H9 (cell line): ENCODE measurements at regions not wholly inside any gene's neighbourhood (a gene's known extent, or its start where the extent isn't known, plus 50 kb on each side); places are given as distances from the start of the nearest gene placed in this dataset.

Experiments
- DNase-seq: peaks from one replicate; pipeline ENCODE4 v3.0.0-alpha.2; 2017
- H2AFZ ChIP-seq: one replicate; pipeline ENCODE4 v1.6.1; 2013; ENCODE audit warnings: mild to moderate bottlenecking, low read length, control low read depth, moderate library complexity
- H2AK5ac ChIP-seq: 2 replicates; pipeline ENCODE4 v1.6.1; 2013; ENCODE audit warnings: low read length, control low read depth, mixed read lengths; ENCODE audit not compliant: insufficient read length
- H2BK120ac ChIP-seq: one replicate; pipeline ENCODE4 v1.6.1; 2013; ENCODE audit warnings: low read depth, mild to moderate bottlenecking, low read length, control low read depth, inconsistent platforms; ENCODE audit not compliant: poor library complexity, severe bottlenecking
- H2BK12ac ChIP-seq: 2 replicates; pipeline ENCODE4 v1.6.1; 2013; ENCODE audit warnings: low read length, control low read depth, mixed read lengths, low read depth; ENCODE audit not compliant: insufficient read length
- H2BK15ac ChIP-seq: 2 replicates; pipeline ENCODE4 v1.6.1; 2013; ENCODE audit warnings: low read depth, low read length, control low read depth
- H2BK20ac ChIP-seq: one replicate; pipeline ENCODE4 v1.6.1; 2013; ENCODE audit warnings: low read depth, mild to moderate bottlenecking, low read length, control low read depth, inconsistent platforms; ENCODE audit not compliant: poor library complexity, severe bottlenecking
- H2BK5ac ChIP-seq: 2 replicates; pipeline ENCODE4 v1.6.1; 2013; ENCODE audit warnings: low read length, control low read depth, mixed read lengths; ENCODE audit not compliant: insufficient read length
- H3K14ac ChIP-seq: 2 replicates; pipeline ENCODE4 v1.6.1; 2013; ENCODE audit warnings: low read length, control low read depth; ENCODE audit not compliant: insufficient read depth
- H3K18ac ChIP-seq: 2 replicates; pipeline ENCODE4 v1.6.1; 2013; ENCODE audit warnings: low read depth, mild to moderate bottlenecking, mixed read lengths, low read length, control low read depth; ENCODE audit not compliant: insufficient read length
- H3K23ac ChIP-seq: 2 replicates; pipeline ENCODE4 v1.6.1; 2013; ENCODE audit warnings: low read length, control low read depth, mixed read lengths, low read depth; ENCODE audit not compliant: insufficient read length
- H3K23me2 ChIP-seq: 2 replicates; pipeline ENCODE4 v1.6.1; 2013; ENCODE audit warnings: low read depth, mild to moderate bottlenecking, mixed read lengths, low read length, control low read depth; ENCODE audit not compliant: insufficient read length, poor library complexity, severe bottlenecking
- H3K27ac ChIP-seq: 2 replicates; pipeline ENCODE4 v1.5.1; 2013; ENCODE audit warnings: low read length, control low read depth, mixed read lengths, low read depth; ENCODE audit not compliant: insufficient read length
- H3K27me3 ChIP-seq: 2 replicates; pipeline ENCODE4 v1.6.1; 2013; ENCODE audit warnings: low read length, control low read depth, inconsistent platforms; ENCODE audit not compliant: insufficient read depth
- H3K4ac ChIP-seq: 2 replicates; pipeline ENCODE4 v1.6.1; 2013; ENCODE audit warnings: low read depth, mild to moderate bottlenecking, control low read depth, inconsistent platforms, low read length, moderate library complexity
- H3K4me1 ChIP-seq: 2 replicates; pipeline ENCODE4 v1.6.1; 2013; ENCODE audit warnings: low read length, control low read depth, inconsistent platforms; ENCODE audit not compliant: insufficient read depth
- H3K4me2 ChIP-seq: 2 replicates; pipeline ENCODE4 v1.6.1; 2013; ENCODE audit warnings: low read length, control low read depth, mixed read lengths; ENCODE audit not compliant: insufficient read length, insufficient read depth
- H3K56ac ChIP-seq: 2 replicates; pipeline ENCODE4 v1.6.1; 2013; ENCODE audit warnings: low read depth, mild to moderate bottlenecking, mixed read lengths, low read length, control low read depth; ENCODE audit not compliant: insufficient read length
- H3K79me1 ChIP-seq: 2 replicates; pipeline ENCODE4 v1.6.1; 2013; ENCODE audit warnings: low read depth, mild to moderate bottlenecking, moderate library complexity, low read length, control low read depth, inconsistent platforms; ENCODE audit not compliant: insufficient read depth, poor library complexity, severe bottlenecking
- H3K79me2 ChIP-seq: 2 replicates; pipeline ENCODE4 v1.6.1; 2013; ENCODE audit warnings: low read length, control low read depth, inconsistent platforms; ENCODE audit not compliant: insufficient read depth
- H3K9ac ChIP-seq: 2 replicates; pipeline ENCODE4 v1.6.1; 2013; ENCODE audit warnings: low read length, control low read depth, mixed read lengths; ENCODE audit not compliant: insufficient read length; ENCODE audit errors: extremely low read depth
- H3K9me3 ChIP-seq: one replicate; pipeline ENCODE4 v1.6.1; 2013; ENCODE audit warnings: low read depth, low read length, inconsistent platforms; ENCODE audit not compliant: control insufficient read depth
- H3T11ph ChIP-seq: one replicate; pipeline ENCODE4 v1.6.1; 2013; ENCODE audit warnings: mild to moderate bottlenecking, low read length, control low read depth, inconsistent platforms
- H4K20me1 ChIP-seq: one replicate; pipeline ENCODE4 v1.6.1; 2013; ENCODE audit not compliant: control insufficient read depth, insufficient read length, insufficient read depth
- H4K5ac ChIP-seq: 2 replicates; pipeline ENCODE4 v1.6.1; 2013; ENCODE audit warnings: low read depth, mild to moderate bottlenecking, mixed read lengths, low read length, control low read depth; ENCODE audit not compliant: insufficient read length
- H4K8ac ChIP-seq: replicated peaks from 2 replicates; pipeline ENCODE4 v1.6.1; 2013; ENCODE audit warnings: low read length, control low read depth, mixed read lengths, low read depth; ENCODE audit not compliant: insufficient read length
- H4K91ac ChIP-seq: 2 replicates; pipeline ENCODE4 v1.6.1; 2013; ENCODE audit warnings: low read depth, mild to moderate bottlenecking, moderate library complexity, mixed read lengths, low read length, control low read depth; ENCODE audit not compliant: insufficient read length
- H3K27ac Mint-ChIP-seq, 3 experiments: 2 replicates in 2 of 3; 3 replicates in 1 of 3; pipeline ENCODE4 v1.8.0; 2020 to 2021; ENCODE audit warnings: mixed read lengths in 3 of 3, mild to moderate bottlenecking in 1 of 3, moderate library complexity in 1 of 3
- H3K27me3 Mint-ChIP-seq: 2 replicates; pipeline ENCODE4 v1.8.0; 2021; ENCODE audit warnings: low read depth, mild to moderate bottlenecking, moderate library complexity, mixed read lengths
- H3K36me3 Mint-ChIP-seq, 3 experiments: 2 replicates in 2 of 3; 3 replicates in 1 of 3; pipeline ENCODE4 v1.8.0; 2020 to 2021; ENCODE audit warnings: low read depth in 3 of 3, mixed read lengths in 3 of 3; ENCODE audit not compliant: insufficient read depth in 1 of 3
- H3K4me1 Mint-ChIP-seq, 2 experiments: 2 replicates each; pipeline ENCODE4 v1.8.0; 2020; ENCODE audit warnings: mixed read lengths in 2 of 2
- H3K4me3 Mint-ChIP-seq, 2 experiments: 2 replicates in 1 of 2; 3 replicates in 1 of 2; pipeline ENCODE4 v1.8.0; 2020 to 2021; ENCODE audit warnings: mild to moderate bottlenecking in 2 of 2, mixed read lengths in 2 of 2, moderate library complexity in 1 of 2
- H3K9me3 Mint-ChIP-seq, 2 experiments: 2 replicates in 1 of 2; 3 replicates in 1 of 2; pipeline ENCODE4 v1.8.0; 2020; ENCODE audit warnings: mild to moderate bottlenecking in 2 of 2, mixed read lengths in 2 of 2, moderate library complexity in 1 of 2
- WGBS: extraction: QIAGEN DNeasy Blood & Tissue Kit; methylation state at CpG from one replicate; pipeline ENCODE4 v1.1.7; 2013; ENCODE audit warnings: missing lambda C conversion rate, low lambda C conversion rate, mixed read lengths; ENCODE audit not compliant: insufficient read length; ENCODE audit errors: extremely low coverage; 5-methylcytosine and 5-hydroxymethylcytosine counted together
- TF ChIP-seq, protein P1 (sequence below): fragments of 200-600 bp; sonication (generic); conservative IDR thresholded peaks from 3 replicates; pipeline ENCODE4 v1.8.0; 2021; ENCODE audit warnings: antibody characterized with exemption, mild to moderate bottlenecking

DNA sequence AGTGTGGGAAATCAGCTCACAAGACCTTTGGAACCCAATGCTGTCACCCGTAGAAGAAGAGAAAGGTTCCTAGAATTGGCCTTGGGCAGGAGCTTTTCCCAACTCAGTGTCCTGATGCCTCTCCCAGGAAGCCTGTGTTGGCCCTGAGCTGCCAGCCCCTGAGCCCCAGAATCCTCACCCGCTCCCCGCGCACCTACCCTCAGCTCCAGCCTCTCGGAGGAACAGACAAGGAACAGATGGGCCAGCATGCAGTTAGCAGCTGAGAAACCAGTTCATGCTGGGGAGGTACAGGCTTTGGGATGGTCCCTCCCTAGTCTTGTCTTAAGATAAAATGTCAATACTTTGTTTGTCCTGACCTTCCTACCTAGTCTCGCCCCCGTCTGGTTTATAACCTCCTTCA is 121.9 kb upstream of the CDH4 start:
- H3K18ac ChIP-seq, result no peak overlapping the region

More for the DNA sequence above, 121.9 kb upstream of the CDH4 start:
- H3K27me3 Mint-ChIP-seq, result peaks cover 74% of the 10 kb centered on the region
- Histone ChIP-seq H3K23ac (no peak overlapping the region), H2AK5ac (no peak overlapping the region), H3K27me3 (peaks cover 3% of the 10 kb centered on the region; the same call in 1 of the 2 replicates), H3K4me2 (no peak overlapping the region), H2BK5ac (no peak overlapping the region), H2BK20ac (no peak overlapping the region), H3K79me1 (no peaks in the 10 kb centered on the region), H3K14ac (no peak overlapping the region), H3K4ac (no peak overlapping the region), H2BK120ac (no peak overlapping the region), H2BK12ac (no peak overlapping the region), H4K20me1 (no peaks in the 10 kb centered on the region), H3K9ac (no peak overlapping the region), H3K4me1 (no peaks in the 10 kb centered on the region), H3K79me2 (no peaks in the 10 kb centered on the region), H2AFZ (no peak overlapping the region), H3T11ph (no peak overlapping the region), H2BK15ac (no peak overlapping the region), H3K27ac (no peak overlapping the region), H3K56ac (no peak overlapping the region), H4K5ac (no peak overlapping the region), H4K8ac (no peak overlapping the region), H3K9me3 (no peaks in the 10 kb centered on the region), H3K23me2 (no peaks in the 10 kb centered on the region), H4K91ac (no peak overlapping the region)
- no peak for DNase-seq
- no CpG with 5 or more reads among the region's 7 CpGs for WGBS
- peaks cover 0 to 19% of the 10 kb centered on the region in 2 experiments for H3K4me1 Mint-ChIP-seq
- H3K36me3 Mint-ChIP-seq, result no peaks in the 10 kb centered on the region
- no peak overlapping the region for H3K4me3 Mint-ChIP-seq
- H3K9me3 Mint-ChIP-seq, result peaks cover 0 to 2% of the 10 kb centered on the region in 2 experiments; a peak in 2 of 5 replicates
- no peak overlapping the region for H3K27ac Mint-ChIP-seq
- TF ChIP-seq, protein P1, sequence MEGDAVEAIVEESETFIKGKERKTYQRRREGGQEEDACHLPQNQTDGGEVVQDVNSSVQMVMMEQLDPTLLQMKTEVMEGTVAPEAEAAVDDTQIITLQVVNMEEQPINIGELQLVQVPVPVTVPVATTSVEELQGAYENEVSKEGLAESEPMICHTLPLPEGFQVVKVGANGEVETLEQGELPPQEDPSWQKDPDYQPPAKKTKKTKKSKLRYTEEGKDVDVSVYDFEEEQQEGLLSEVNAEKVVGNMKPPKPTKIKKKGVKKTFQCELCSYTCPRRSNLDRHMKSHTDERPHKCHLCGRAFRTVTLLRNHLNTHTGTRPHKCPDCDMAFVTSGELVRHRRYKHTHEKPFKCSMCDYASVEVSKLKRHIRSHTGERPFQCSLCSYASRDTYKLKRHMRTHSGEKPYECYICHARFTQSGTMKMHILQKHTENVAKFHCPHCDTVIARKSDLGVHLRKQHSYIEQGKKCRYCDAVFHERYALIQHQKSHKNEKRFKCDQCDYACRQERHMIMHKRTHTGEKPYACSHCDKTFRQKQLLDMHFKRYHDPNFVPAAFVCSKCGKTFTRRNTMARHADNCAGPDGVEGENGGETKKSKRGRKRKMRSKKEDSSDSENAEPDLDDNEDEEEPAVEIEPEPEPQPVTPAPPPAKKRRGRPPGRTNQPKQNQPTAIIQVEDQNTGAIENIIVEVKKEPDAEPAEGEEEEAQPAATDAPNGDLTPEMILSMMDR, result no peak
